Pons (tissue), 1 donor: ENCODE measurements at regions not wholly inside any gene's neighbourhood (a gene's known extent, or its start where the extent isn't known, plus 50 kb on each side); places are given as distances from the start of the nearest gene placed in this dataset.
"Not testable (repeated sequence)": the region's sequence is repeated elsewhere in the genome, so short reads cannot be mapped to it uniquely, and the experiment has no call there.

Experiments
- DNase-seq: peaks from one replicate; pipeline ENCODE4 v3.0.0-alpha.2; 2016; ENCODE audit warnings: low spot score

GRCh38 chrX:108843039-108843438, 106.7 kb upstream of the IRS4 start:
- not testable (repeated sequence) for DNase-seq

- no peak for DNase-seq
These were observed 97.6 kb upstream of the IRS4 start for GRCh38 chrX:108833993-108834392.

GRCh38 chrX:108811891-108812290, 75.5 kb upstream of the IRS4 start:
- DNase-seq: no peak

GRCh38 chrX:108795240-108795639, 58.9 kb upstream of the IRS4 start:
- DNase-seq: no peak
